Hepatocyte (in vitro differentiated cells): ENCODE measurements at regions not wholly inside any gene's neighbourhood (a gene's known extent, or its start where the extent isn't known, plus 50 kb on each side); places are given as distances from the start of the nearest gene placed in this dataset.

ENCODE experiments used
- EZH2 ChIP-seq: fragments of 200-600 bp; sonication (generic); IDR thresholded peaks from 2 replicates; pipeline ENCODE4 v1.6.1; 2016; ENCODE audit warnings: antibody characterized with exemption, mild to moderate bottlenecking, borderline replicate concordance
- TF ChIP-seq, protein P1 (sequence below): fragments of 200-600 bp; sonication (generic); IDR thresholded peaks from 2 replicates; pipeline ENCODE4 v1.5.1; 2016; ENCODE audit warnings: antibody characterized with exemption, mild to moderate bottlenecking; ENCODE audit not compliant: poor library complexity

DNA sequence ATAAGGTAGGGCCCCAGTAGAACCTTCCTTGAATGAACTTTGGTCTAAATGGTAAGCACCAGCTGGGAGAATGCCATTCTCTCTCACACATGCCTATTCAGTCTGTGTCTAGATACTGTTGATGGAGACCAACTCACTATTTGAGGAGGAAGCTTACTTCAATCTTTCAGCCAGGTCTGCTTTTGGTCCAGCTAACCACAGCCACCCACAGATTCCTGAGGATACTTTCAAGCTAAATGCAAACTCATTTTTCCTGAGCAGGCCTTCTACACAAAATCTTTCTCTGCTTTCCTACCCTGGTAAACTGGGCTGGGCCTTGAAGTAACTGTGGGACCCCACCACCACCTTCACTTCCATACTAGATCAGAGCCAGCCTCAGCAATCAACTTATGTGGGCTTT is 76.9 kb upstream of the KLF3 start:
- TF ChIP-seq, protein P1, sequence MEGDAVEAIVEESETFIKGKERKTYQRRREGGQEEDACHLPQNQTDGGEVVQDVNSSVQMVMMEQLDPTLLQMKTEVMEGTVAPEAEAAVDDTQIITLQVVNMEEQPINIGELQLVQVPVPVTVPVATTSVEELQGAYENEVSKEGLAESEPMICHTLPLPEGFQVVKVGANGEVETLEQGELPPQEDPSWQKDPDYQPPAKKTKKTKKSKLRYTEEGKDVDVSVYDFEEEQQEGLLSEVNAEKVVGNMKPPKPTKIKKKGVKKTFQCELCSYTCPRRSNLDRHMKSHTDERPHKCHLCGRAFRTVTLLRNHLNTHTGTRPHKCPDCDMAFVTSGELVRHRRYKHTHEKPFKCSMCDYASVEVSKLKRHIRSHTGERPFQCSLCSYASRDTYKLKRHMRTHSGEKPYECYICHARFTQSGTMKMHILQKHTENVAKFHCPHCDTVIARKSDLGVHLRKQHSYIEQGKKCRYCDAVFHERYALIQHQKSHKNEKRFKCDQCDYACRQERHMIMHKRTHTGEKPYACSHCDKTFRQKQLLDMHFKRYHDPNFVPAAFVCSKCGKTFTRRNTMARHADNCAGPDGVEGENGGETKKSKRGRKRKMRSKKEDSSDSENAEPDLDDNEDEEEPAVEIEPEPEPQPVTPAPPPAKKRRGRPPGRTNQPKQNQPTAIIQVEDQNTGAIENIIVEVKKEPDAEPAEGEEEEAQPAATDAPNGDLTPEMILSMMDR, result no peak
- TF ChIP-seq EZH2, result no peak
